ENCODE measurements at regions not wholly inside any gene's neighbourhood (a gene's known extent, or its start where the extent isn't known, plus 50 kb on each side); places are given as distances from the start of the nearest gene placed in this dataset.

GRCh38 chr7:126303926-126304325, 948.8 kb downstream of the GRM8 start:
- TF ChIP-seq NFIC (IDR thresholded peaks at IDR 0.05), result no peak
- TF ChIP-seq, protein P1, sequence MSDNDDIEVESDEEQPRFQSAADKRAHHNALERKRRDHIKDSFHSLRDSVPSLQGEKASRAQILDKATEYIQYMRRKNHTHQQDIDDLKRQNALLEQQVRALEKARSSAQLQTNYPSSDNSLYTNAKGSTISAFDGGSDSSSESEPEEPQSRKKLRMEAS (IDR thresholded peaks at IDR 0.05), result no peak
- TF ChIP-seq ZBTB7A (IDR thresholded peaks at IDR 0.05; ENCODE audit: low read depth), result no peak
- TF ChIP-seq, protein P2, sequence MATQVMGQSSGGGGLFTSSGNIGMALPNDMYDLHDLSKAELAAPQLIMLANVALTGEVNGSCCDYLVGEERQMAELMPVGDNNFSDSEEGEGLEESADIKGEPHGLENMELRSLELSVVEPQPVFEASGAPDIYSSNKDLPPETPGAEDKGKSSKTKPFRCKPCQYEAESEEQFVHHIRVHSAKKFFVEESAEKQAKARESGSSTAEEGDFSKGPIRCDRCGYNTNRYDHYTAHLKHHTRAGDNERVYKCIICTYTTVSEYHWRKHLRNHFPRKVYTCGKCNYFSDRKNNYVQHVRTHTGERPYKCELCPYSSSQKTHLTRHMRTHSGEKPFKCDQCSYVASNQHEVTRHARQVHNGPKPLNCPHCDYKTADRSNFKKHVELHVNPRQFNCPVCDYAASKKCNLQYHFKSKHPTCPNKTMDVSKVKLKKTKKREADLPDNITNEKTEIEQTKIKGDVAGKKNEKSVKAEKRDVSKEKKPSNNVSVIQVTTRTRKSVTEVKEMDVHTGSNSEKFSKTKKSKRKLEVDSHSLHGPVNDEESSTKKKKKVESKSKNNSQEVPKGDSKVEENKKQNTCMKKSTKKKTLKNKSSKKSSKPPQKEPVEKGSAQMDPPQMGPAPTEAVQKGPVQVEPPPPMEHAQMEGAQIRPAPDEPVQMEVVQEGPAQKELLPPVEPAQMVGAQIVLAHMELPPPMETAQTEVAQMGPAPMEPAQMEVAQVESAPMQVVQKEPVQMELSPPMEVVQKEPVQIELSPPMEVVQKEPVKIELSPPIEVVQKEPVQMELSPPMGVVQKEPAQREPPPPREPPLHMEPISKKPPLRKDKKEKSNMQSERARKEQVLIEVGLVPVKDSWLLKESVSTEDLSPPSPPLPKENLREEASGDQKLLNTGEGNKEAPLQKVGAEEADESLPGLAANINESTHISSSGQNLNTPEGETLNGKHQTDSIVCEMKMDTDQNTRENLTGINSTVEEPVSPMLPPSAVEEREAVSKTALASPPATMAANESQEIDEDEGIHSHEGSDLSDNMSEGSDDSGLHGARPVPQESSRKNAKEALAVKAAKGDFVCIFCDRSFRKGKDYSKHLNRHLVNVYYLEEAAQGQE (IDR thresholded peaks at IDR 0.05; ENCODE audit: low read depth), result no peak
- no peak for TF ChIP-seq CEBPB (IDR thresholded peaks at IDR 0.05)
- TF ChIP-seq EP300 (IDR thresholded peaks at IDR 0.05; ENCODE audit: borderline replicate concordance), result no peak

Data from Ishikawa (cell line).